HepG2 (cell line): ENCODE measurements at regions not wholly inside any gene's neighbourhood (a gene's known extent, or its start where the extent isn't known, plus 50 kb on each side); places are given as distances from the start of the nearest gene placed in this dataset.

Experiments used
- ATAC-seq: fragments of 200-7000 bp; cut with Tn5 transposase; 3 replicates; pipeline ENCODE4 v1.9.1; 2020; ENCODE audit warnings: mild to moderate bottlenecking, moderate library complexity
- BruUV-seq: library from RNA; stranded (reverse); fragments of 400-500 nt; replicated peaks from 2 replicates; lab custom pipeline; 2021; lab: Mats Ljungman, UMichigan
- CTCF ChIA-PET: fragments of 300-600 bp; formaldehyde crosslinking; extraction: SDS; loops from one replicate; lab custom pipeline; 2021; ENCODE audit warnings: low total read pairs, inconsistent platforms, low intra/inter-chr PET ratio; lab: Yijun Ruan, JAX
- POLR2A ChIA-PET: fragments of 350-600 bp; sonication (Branson Sonifier 250); formaldehyde crosslinking; loops from one replicate; lab custom pipeline; 2020; ENCODE audit warnings: antibody characterized with exemption, inconsistent platforms; lab: Yijun Ruan, JAX
- DNase-seq: peaks from one replicate; pipeline ENCODE4 v3.0.0-alpha.2; 2015; ENCODE audit warnings: low spot score
- FAIRE-seq: peaks from 3 replicates; lab custom pipeline; 2011; peaks lifted over from hg19 to GRCh38; lab: Jason Lieb, UNC
- H2AFZ ChIP-seq: one replicate; pipeline ENCODE4 v1.6.1; 2011; ENCODE audit warnings: low read length, inconsistent platforms
- H3K27ac ChIP-seq: fragments of 300-600 bp; 3 replicates; pipeline ENCODE4 v1.8.0; 2011; ENCODE audit warnings: mixed run types, mild to moderate bottlenecking, mixed read lengths, low read length, inconsistent platforms; ENCODE audit not compliant: insufficient read depth; ENCODE audit errors: extremely low read length
- H3K27me3 ChIP-seq, 2 experiments: fragments of 200-600 bp in 1 of 2; 2 replicates in 1 of 2; 3 replicates in 1 of 2; pipeline versions ENCODE4 v1.6.0 to v1.8.0; 2011; ENCODE audit warnings: low read length in 2 of 2, mild to moderate bottlenecking in 2 of 2, moderate library complexity in 2 of 2, inconsistent platforms in 1 of 2; ENCODE audit not compliant: insufficient read depth in 2 of 2, control insufficient read depth in 1 of 2
- H3K36me3 ChIP-seq, 2 experiments: fragments of 200-600 bp in 1 of 2; replicated peaks in 1 of 2; 2 replicates in 1 of 2; 3 replicates in 1 of 2; pipeline versions ENCODE4 v1.5.1 to v1.8.0; 2011; ENCODE audit warnings: low read length in 2 of 2, inconsistent platforms in 1 of 2; ENCODE audit not compliant: insufficient read depth in 2 of 2, control insufficient read depth in 1 of 2
- H3K4me1 ChIP-seq: 2 replicates; pipeline ENCODE4 v1.5.1; 2012; ENCODE audit warnings: low read length, inconsistent platforms; ENCODE audit not compliant: insufficient read depth
- H3K4me2 ChIP-seq: 2 replicates; pipeline ENCODE4 v1.6.0; 2011; ENCODE audit warnings: low read depth, low read length, inconsistent platforms
- H3K4me3 ChIP-seq, 3 experiments: fragments of 200-600 bp in 1 of 3; sonication (generic), shearing (Covaris generic) in 1 of 3; replicated peaks in 1 of 3; 2 replicates each; pipeline ENCODE4 v1.5.1; 2011 to 2016; ENCODE audit warnings: low read length in 3 of 3, inconsistent platforms in 2 of 3, low read depth in 2 of 3, mild to moderate bottlenecking in 2 of 3, control low read depth in 1 of 3, mixed read lengths in 1 of 3; ENCODE audit not compliant: insufficient read depth in 1 of 3
- H3K79me2 ChIP-seq: one replicate; pipeline ENCODE4 v1.6.1; 2011; ENCODE audit warnings: low read length, inconsistent platforms; ENCODE audit not compliant: insufficient read depth
- H3K9ac ChIP-seq: 2 replicates; pipeline ENCODE4 v1.6.0; 2011; ENCODE audit warnings: mild to moderate bottlenecking, low read depth, low read length, inconsistent platforms; ENCODE audit not compliant: insufficient read depth
- H3K9me3 ChIP-seq: 2 replicates; pipeline ENCODE4 v1.5.1; 2012; ENCODE audit warnings: mild to moderate bottlenecking, low read length
- H4K20me1 ChIP-seq: 2 replicates; pipeline ENCODE4 v1.6.0; 2011; ENCODE audit warnings: inconsistent platforms, mild to moderate bottlenecking, low read length, moderate library complexity; ENCODE audit not compliant: insufficient read depth
- ARID2 ChIP-seq: sonication (generic); formaldehyde crosslinking; IDR thresholded peaks from 2 replicates; pipeline ENCODE4 v1.8.1; 2022; ENCODE audit warnings: mild to moderate bottlenecking, missing genetic modification reagents, borderline replicate concordance
- ATAD3A ChIP-seq: sonication (generic); formaldehyde crosslinking; IDR thresholded peaks from 2 replicates; pipeline ENCODE4 v1.4.0; 2020; ENCODE audit warnings: missing genetic modification reagents
- GATAD2A ChIP-seq: IDR thresholded peaks from 2 replicates; pipeline ENCODE4 v1.6.1; 2016
- HMGXB3 ChIP-seq: sonication (generic); formaldehyde crosslinking; IDR thresholded peaks from 2 replicates; pipeline ENCODE4 v1.4.0; 2020; ENCODE audit warnings: missing genetic modification reagents, borderline replicate concordance
- ISL2 ChIP-seq: sonication (generic); formaldehyde crosslinking; IDR thresholded peaks from 2 replicates; pipeline ENCODE4 v1.5.0; 2020; ENCODE audit warnings: missing genetic modification reagents
- JUN ChIP-seq: sonication (generic); formaldehyde crosslinking; IDR thresholded peaks from 2 replicates; pipeline ENCODE4 v1.4.0; 2020; ENCODE audit warnings: mild to moderate bottlenecking, missing genetic modification reagents
- KDM4B ChIP-seq: sonication (generic); formaldehyde crosslinking; IDR thresholded peaks from 2 replicates; pipeline ENCODE4 v1.4.0; 2020; ENCODE audit warnings: missing genetic modification reagents
- MYC ChIP-seq: sonication (generic); formaldehyde crosslinking; IDR thresholded peaks from 2 replicates; pipeline ENCODE4 v1.9.0; 2021; ENCODE audit warnings: missing genetic modification reagents, borderline replicate concordance
- MYNN ChIP-seq: sonication (generic); formaldehyde crosslinking; IDR thresholded peaks from 2 replicates; pipeline ENCODE4 v1.4.0; 2020; ENCODE audit warnings: mild to moderate bottlenecking, low read depth, missing genetic modification reagents
- TEAD2 ChIP-seq: sonication (generic); formaldehyde crosslinking; IDR thresholded peaks from 2 replicates; pipeline ENCODE4 v1.9.0; 2021; ENCODE audit warnings: missing genetic modification reagents
- TFAP4 ChIP-seq: sonication (generic); IDR thresholded peaks from 2 replicates; pipeline ENCODE4 v1.6.1; 2016; ENCODE audit warnings: low read depth, borderline replicate concordance
- ZBTB2 ChIP-seq: sonication (generic); formaldehyde crosslinking; IDR thresholded peaks from 2 replicates; pipeline ENCODE4 v1.8.0; 2022; ENCODE audit warnings: low read depth, missing genetic modification reagents
- ZNF101 ChIP-seq: sonication (generic); formaldehyde crosslinking; IDR thresholded peaks from 2 replicates; pipeline ENCODE4 v1.4.0; 2020; ENCODE audit warnings: mild to moderate bottlenecking, low read depth, missing genetic modification reagents, borderline replicate concordance
- ZNF772 ChIP-seq: sonication (generic); formaldehyde crosslinking; IDR thresholded peaks from 2 replicates; pipeline ENCODE4 v1.5.0; 2020; ENCODE audit warnings: mild to moderate bottlenecking, missing genetic modification reagents
- WGBS: methylation state at CpG from one replicate; pipeline ENCODE4 v1.1.6; 2017; ENCODE audit warnings: low lambda C conversion rate; 5-methylcytosine and 5-hydroxymethylcytosine counted together
- in situ Hi-C: cut with HindIII; loops from 2 replicates; pipeline ENCODE4 v1.10.0; 2017; ENCODE audit warnings: low pct_unique_long_range_greater_than_20kb; ENCODE audit not compliant: extremely low pct_ligation_motif_present
- intact Hi-C: fragments of 100-400 bp; cut with micrococcal nuclease; formaldehyde crosslinking; loops from one replicate; pipeline ENCODE4 v1.10.0; 2022; ENCODE audit not compliant: unreplicated experiment

GRCh38 chr9:78568774-78569173 is 271.8 kb downstream of the PSAT1 start:
- peaks cover 0 to 2% of the 10 kb centered on the region in 2 experiments; a peak in 2 of 5 replicates for H3K27me3 ChIP-seq
- no peaks in the 10 kb centered on the region for H3K4me1 ChIP-seq
- POLR2A ChIA-PET, result no interaction called here
- DNase-seq, result no peak
- no peak overlapping the region for H3K4me2 ChIP-seq
- no peak overlapping the region for H3K4me3 ChIP-seq
- no peaks in the 10 kb centered on the region for H3K36me3 ChIP-seq
- CTCF ChIA-PET, result no interaction called here
- H3K79me2 ChIP-seq, result no peaks in the 10 kb centered on the region
- H3K9me3 ChIP-seq, result no peaks in the 10 kb centered on the region
- no TSS peak for BruUV-seq
- FAIRE-seq, result no peak
- in situ Hi-C loops, result no loop called here
- no peak overlapping the region for H2AFZ ChIP-seq
- no peak overlapping the region for H3K9ac ChIP-seq
- TF ChIP-seq TEAD2 (no peak), JUN (CRISPR knock-in tag) (no peak)
- TF ChIP-seq, all 625 proteins: peak for 0
- H3K27ac ChIP-seq, result no peak overlapping the region
- WGBS, result 5% methylated on average over 5 of the region's 5 CpGs
- intact Hi-C loops, result loop anchor here (5.0 kb wide), 1 partner anchor 1119 kb away; no protein-coding TSS in a partner anchor
- no peak for ATAC-seq
- H4K20me1 ChIP-seq, result no peaks in the 10 kb centered on the region

GRCh38 chr9:78572266-78572665 is 275.3 kb downstream of the PSAT1 start:
- ATAC-seq, result no peak
- BruUV-seq, result no TSS peak
- ChIA-PET CTCF (no interaction called here), POLR2A (no interaction called here)
- no peak for DNase-seq
- no peak overlapping the region for H3K27ac ChIP-seq
- H3K9me3 ChIP-seq, result no peaks in the 10 kb centered on the region
- H2AFZ ChIP-seq, result no peak overlapping the region
- no peaks in the 10 kb centered on the region for H3K79me2 ChIP-seq
- no peaks in the 10 kb centered on the region for H3K36me3 ChIP-seq
- intact Hi-C loops, result no loop called here
- peaks cover 0 to 2% of the 10 kb centered on the region in 2 experiments; a peak in 2 of 5 replicates for H3K27me3 ChIP-seq
- no peaks in the 10 kb centered on the region for H4K20me1 ChIP-seq
- FAIRE-seq, result no peak
- no peak overlapping the region for H3K9ac ChIP-seq
- in situ Hi-C loops, result no loop called here
- H3K4me1 ChIP-seq, result no peaks in the 10 kb centered on the region
- no peak overlapping the region for H3K4me2 ChIP-seq
- 0% methylated on average over 3 of the region's 3 CpGs for WGBS
- no peak overlapping the region for H3K4me3 ChIP-seq
- no peak for TF ChIP-seq MYC (CRISPR knock-in tag)
- TF ChIP-seq HMGXB3 (CRISPR knock-in tag), result no peak
- no peak for TF ChIP-seq MYNN
- no peak for TF ChIP-seq ISL2 (CRISPR knock-in tag)
- no peak for TF ChIP-seq ZNF772
- TF ChIP-seq ARID2 (CRISPR knock-in tag), result no peak
- TF ChIP-seq ATAD3A (CRISPR knock-in tag), result no peak
- TF ChIP-seq TFAP4, result no peak
- TF ChIP-seq GATAD2A, result no peak
- no peak for TF ChIP-seq KDM4B (CRISPR knock-in tag)
- no peak for TF ChIP-seq ZBTB2 (CRISPR knock-in tag)
- TF ChIP-seq ZNF101, result no peak
